ENCODE measurements at regions not wholly inside any gene's neighbourhood (a gene's known extent, or its start where the extent isn't known, plus 50 kb on each side); places are given as distances from the start of the nearest gene placed in this dataset.
"Not testable (repeated sequence)": the region's sequence is repeated elsewhere in the genome, so short reads cannot be mapped to it uniquely, and the experiment has no call there.

- Histone ChIP-seq H3K27ac (ENCODE audit: low read length) (no peak overlapping the region), H3K4me1 (ENCODE audit: control insufficient read depth, insufficient read depth, low read length) (no peaks in the 10 kb centered on the region), H3K4me3 (ENCODE audit: low read length) (no peak overlapping the region), H3K9me3 (ENCODE audit: control insufficient read depth, insufficient read depth, low read length) (no peaks in the 10 kb centered on the region), H3K36me3 (ENCODE audit: control insufficient read depth, insufficient read depth, low read length) (no peaks in the 10 kb centered on the region), H3K27me3 (ENCODE audit: control insufficient read depth, insufficient read depth, low read length) (no peaks in the 10 kb centered on the region)
- DNase-seq (ENCODE audit: low read depth, low spot score) = no peak
- no CpG with 5 or more reads among the region's 3 CpGs for WGBS (ENCODE audit: insufficient coverage, insufficient read length)
These were observed 230.8 kb downstream of the TFAP2B start for GRCh38 chr6:51049288-51049982.

GRCh38 chr6:51049983-51050877 lies 231.6 kb downstream of the TFAP2B start:
- Histone ChIP-seq H3K4me1 (ENCODE audit: control insufficient read depth, insufficient read depth, low read length) (no peaks in the 10 kb centered on the region), H3K27me3 (ENCODE audit: control insufficient read depth, insufficient read depth, low read length) (no peaks in the 10 kb centered on the region), H3K36me3 (ENCODE audit: control insufficient read depth, insufficient read depth, low read length) (no peaks in the 10 kb centered on the region), H3K4me3 (ENCODE audit: low read length) (no peak overlapping the region), H3K27ac (ENCODE audit: low read length) (no peak overlapping the region), H3K9me3 (ENCODE audit: control insufficient read depth, insufficient read depth, low read length) (no peaks in the 10 kb centered on the region)
- no peak for DNase-seq (ENCODE audit: low read depth, low spot score)
- WGBS (ENCODE audit: insufficient coverage, insufficient read length) = no CpG with 5 or more reads among the region's 2 CpGs

- not testable (repeated sequence) for H3K27ac ChIP-seq (ENCODE audit: low read length); DNase-seq (ENCODE audit: low read depth, low spot score); H3K4me3 ChIP-seq (ENCODE audit: low read length); H3K4me1 ChIP-seq (ENCODE audit: control insufficient read depth, insufficient read depth, low read length); H3K27me3 ChIP-seq (ENCODE audit: control insufficient read depth, insufficient read depth, low read length); H3K9me3 ChIP-seq (ENCODE audit: control insufficient read depth, insufficient read depth, low read length); H3K36me3 ChIP-seq (ENCODE audit: control insufficient read depth, insufficient read depth, low read length)
- WGBS (ENCODE audit: insufficient coverage, insufficient read length) = no CpG with 5 or more reads among the region's 2 CpGs
These were observed 234.0 kb downstream of the TFAP2B start for GRCh38 chr6:51052716-51053115.

DNA sequence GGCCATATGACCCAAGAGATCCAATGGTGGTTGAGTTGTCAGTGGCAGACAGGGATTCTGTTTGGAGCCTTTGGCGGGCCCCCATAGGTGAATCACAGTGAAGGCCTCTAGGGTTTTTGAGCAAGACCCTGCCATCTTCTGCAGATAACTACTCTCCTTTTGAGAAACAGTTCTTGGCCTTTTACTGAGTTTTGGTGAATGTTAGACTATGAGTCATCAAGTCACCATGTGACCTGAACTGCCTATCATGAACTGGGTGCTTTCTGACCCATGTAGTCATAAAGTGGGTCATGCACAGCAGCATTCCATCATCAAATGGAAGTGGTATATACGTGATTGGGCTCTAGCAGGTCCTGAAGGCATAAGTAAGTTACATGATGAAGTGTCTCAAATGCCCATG lies 236.6 kb downstream of the TFAP2B start:
- H3K9me3 ChIP-seq (ENCODE audit: control insufficient read depth, insufficient read depth, low read length); H3K4me1 ChIP-seq (ENCODE audit: control insufficient read depth, insufficient read depth, low read length); DNase-seq (ENCODE audit: low read depth, low spot score); H3K27me3 ChIP-seq (ENCODE audit: control insufficient read depth, insufficient read depth, low read length); H3K27ac ChIP-seq (ENCODE audit: low read length); H3K4me3 ChIP-seq (ENCODE audit: low read length); H3K36me3 ChIP-seq (ENCODE audit: control insufficient read depth, insufficient read depth, low read length): not testable (repeated sequence)
- no CpG with 5 or more reads among the region's 2 CpGs for WGBS (ENCODE audit: insufficient coverage, insufficient read length)

DNA sequence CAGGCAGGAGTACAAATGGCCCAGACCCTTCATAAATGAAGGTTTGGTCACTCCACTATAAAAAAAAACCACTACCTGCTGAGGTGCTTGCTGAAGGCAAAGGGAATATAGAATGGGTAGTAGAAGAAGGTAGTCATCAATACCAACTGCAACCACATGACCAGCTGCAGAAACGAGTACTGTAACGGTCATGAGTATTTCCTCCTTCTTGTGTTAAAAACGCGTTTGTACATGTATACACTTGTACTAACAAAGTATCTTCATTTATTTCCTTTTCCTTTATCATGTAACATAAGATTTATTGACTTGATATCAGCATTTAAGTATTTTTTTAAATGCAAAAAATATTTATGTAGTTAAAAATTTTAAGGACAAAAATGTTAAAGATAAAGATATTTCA lies 238.6 kb downstream of the TFAP2B start:
- Histone ChIP-seq H3K4me1 (ENCODE audit: control insufficient read depth, insufficient read depth, low read length) (no peaks in the 10 kb centered on the region), H3K4me3 (ENCODE audit: low read length) (no peak overlapping the region), H3K27me3 (ENCODE audit: control insufficient read depth, insufficient read depth, low read length) (no peaks in the 10 kb centered on the region), H3K27ac (ENCODE audit: low read length) (no peak overlapping the region), H3K9me3 (ENCODE audit: control insufficient read depth, insufficient read depth, low read length) (no peaks in the 10 kb centered on the region), H3K36me3 (ENCODE audit: control insufficient read depth, insufficient read depth, low read length) (no peaks in the 10 kb centered on the region)
- WGBS (ENCODE audit: insufficient coverage, insufficient read length) = no CpG with 5 or more reads among the region's 4 CpGs
- DNase-seq (ENCODE audit: low read depth, low spot score) = no peak

DNA sequence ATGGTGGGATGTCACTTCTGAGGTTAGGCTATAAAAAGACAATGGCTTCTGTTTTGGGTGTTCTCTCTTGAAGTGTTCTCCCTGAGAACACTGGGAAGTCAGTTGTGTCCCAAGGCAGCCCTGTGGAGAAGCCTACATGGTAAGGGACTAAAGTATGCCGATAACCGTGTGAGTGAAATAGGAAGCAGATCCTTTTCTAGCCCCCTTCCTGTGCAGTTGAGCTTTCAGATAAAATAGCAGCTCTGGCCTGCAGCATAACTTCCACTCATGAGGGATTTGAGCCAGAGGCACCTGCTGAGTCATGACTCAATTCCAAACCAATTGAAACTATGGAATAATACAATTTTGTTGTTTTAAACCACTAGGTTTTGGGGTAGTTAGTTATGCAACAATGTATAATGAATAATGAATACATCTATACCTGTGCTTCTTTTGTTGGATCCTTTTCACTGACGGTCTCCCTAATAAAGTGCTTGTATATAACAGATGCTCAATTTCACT lies 241.6 kb downstream of the TFAP2B start:
- Histone ChIP-seq H3K4me3 (ENCODE audit: low read length) (no peak overlapping the region), H3K27ac (ENCODE audit: low read length) (no peak overlapping the region), H3K4me1 (ENCODE audit: control insufficient read depth, insufficient read depth, low read length) (no peaks in the 10 kb centered on the region), H3K9me3 (ENCODE audit: control insufficient read depth, insufficient read depth, low read length) (no peaks in the 10 kb centered on the region), H3K27me3 (ENCODE audit: control insufficient read depth, insufficient read depth, low read length) (no peaks in the 10 kb centered on the region), H3K36me3 (ENCODE audit: control insufficient read depth, insufficient read depth, low read length) (no peaks in the 10 kb centered on the region)
- WGBS (ENCODE audit: insufficient coverage, insufficient read length) = no CpG with 5 or more reads among the region's 3 CpGs
- DNase-seq (ENCODE audit: low read depth, low spot score) = no peak

DNA sequence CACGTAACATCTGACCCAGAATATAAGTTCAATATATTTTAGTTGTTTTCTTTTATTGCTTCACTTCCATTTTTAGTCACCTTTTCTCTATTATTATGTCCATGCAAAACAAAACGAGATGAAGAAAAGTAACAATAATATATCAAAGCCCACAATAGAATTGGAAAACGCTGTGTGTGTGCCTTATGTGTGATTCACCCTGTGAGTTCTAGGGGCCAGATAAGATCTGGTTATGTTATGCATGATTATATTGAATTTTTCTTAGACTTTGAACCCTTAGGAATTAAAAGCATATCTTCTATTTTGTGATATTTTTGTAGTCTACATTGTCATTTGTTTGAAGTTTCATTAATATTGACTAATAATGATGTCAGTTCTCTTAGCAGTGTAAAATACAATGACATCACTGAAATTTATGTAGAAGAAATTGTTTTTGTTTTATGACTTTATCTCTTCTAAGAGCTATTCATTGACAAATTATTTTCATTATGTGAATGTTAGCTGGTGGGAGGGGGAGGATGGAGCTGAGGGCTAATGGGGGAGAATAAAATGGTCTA lies 243.6 kb downstream of the TFAP2B start:
- WGBS (ENCODE audit: insufficient coverage, insufficient read length) = no CpG with 5 or more reads among the region's 3 CpGs
- no peaks in the 10 kb centered on the region for H3K27me3 ChIP-seq (ENCODE audit: control insufficient read depth, insufficient read depth, low read length)
- no peaks in the 10 kb centered on the region for H3K4me1 ChIP-seq (ENCODE audit: control insufficient read depth, insufficient read depth, low read length)
- H3K27ac ChIP-seq (ENCODE audit: low read length) = no peak overlapping the region
- H3K9me3 ChIP-seq (ENCODE audit: control insufficient read depth, insufficient read depth, low read length) = no peaks in the 10 kb centered on the region
- no peak overlapping the region for H3K4me3 ChIP-seq (ENCODE audit: low read length)
- no peak for DNase-seq (ENCODE audit: low read depth, low spot score)
- H3K36me3 ChIP-seq (ENCODE audit: control insufficient read depth, insufficient read depth, low read length) = no peaks in the 10 kb centered on the region

- WGBS (ENCODE audit: insufficient coverage, insufficient read length) = no CpG with 5 or more reads among the region's 3 CpGs
These were observed 259.3 kb downstream of the TFAP2B start for GRCh38 chr6:51077821-51078518.

DNA sequence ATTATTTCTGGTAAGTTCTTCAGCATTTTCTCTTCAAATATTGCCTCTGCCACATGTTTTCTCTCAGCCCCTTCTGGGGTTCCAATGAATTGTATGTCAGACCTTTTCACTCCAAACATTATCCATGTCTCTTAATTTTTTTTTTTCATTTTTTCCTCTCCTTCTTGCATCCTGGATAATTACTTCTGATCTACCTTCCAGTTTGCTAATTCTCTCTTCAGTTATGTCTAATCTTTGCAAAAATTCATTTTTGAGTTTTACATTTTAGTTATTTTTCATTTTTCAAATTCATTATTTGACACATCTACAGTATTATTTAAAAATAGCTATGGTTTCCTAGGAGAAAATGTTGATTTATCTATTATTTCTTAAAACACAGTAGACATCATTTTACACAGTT lies 271.7 kb downstream of the TFAP2B start:
- H3K9me3 ChIP-seq (ENCODE audit: control insufficient read depth, insufficient read depth, low read length) = no peaks in the 10 kb centered on the region
- no peak for DNase-seq (ENCODE audit: low read depth, low spot score)
- no peak overlapping the region for H3K4me3 ChIP-seq (ENCODE audit: low read length)
- no peak overlapping the region for H3K27ac ChIP-seq (ENCODE audit: low read length)
- H3K4me1 ChIP-seq (ENCODE audit: control insufficient read depth, insufficient read depth, low read length) = no peaks in the 10 kb centered on the region
- H3K27me3 ChIP-seq (ENCODE audit: control insufficient read depth, insufficient read depth, low read length) = no peaks in the 10 kb centered on the region
- no peaks in the 10 kb centered on the region for H3K36me3 ChIP-seq (ENCODE audit: control insufficient read depth, insufficient read depth, low read length)

More at GRCh38 chr6:51077821-51078518, 259.3 kb downstream of the TFAP2B start:
- H3K36me3 ChIP-seq (ENCODE audit: control insufficient read depth, insufficient read depth, low read length) = no peaks in the 10 kb centered on the region
- H3K27me3 ChIP-seq (ENCODE audit: control insufficient read depth, insufficient read depth, low read length) = no peaks in the 10 kb centered on the region
- no peak for DNase-seq (ENCODE audit: low read depth, low spot score)
- no peaks in the 10 kb centered on the region for H3K4me1 ChIP-seq (ENCODE audit: control insufficient read depth, insufficient read depth, low read length)
- no peaks in the 10 kb centered on the region for H3K9me3 ChIP-seq (ENCODE audit: control insufficient read depth, insufficient read depth, low read length)
- H3K27ac ChIP-seq (ENCODE audit: low read length) = no peak overlapping the region
- H3K4me3 ChIP-seq (ENCODE audit: low read length) = no peak overlapping the region

- no peaks in the 10 kb centered on the region for H3K4me1 ChIP-seq (ENCODE audit: control insufficient read depth, insufficient read depth, low read length)
- no CpG with 5 or more reads among the region's 3 CpGs for WGBS (ENCODE audit: insufficient coverage, insufficient read length)
- DNase-seq (ENCODE audit: low read depth, low spot score) = no peak
- H3K9me3 ChIP-seq (ENCODE audit: control insufficient read depth, insufficient read depth, low read length) = no peaks in the 10 kb centered on the region
- no peaks in the 10 kb centered on the region for H3K36me3 ChIP-seq (ENCODE audit: control insufficient read depth, insufficient read depth, low read length)
- no peak overlapping the region for H3K4me3 ChIP-seq (ENCODE audit: low read length)
- H3K27me3 ChIP-seq (ENCODE audit: control insufficient read depth, insufficient read depth, low read length) = no peaks in the 10 kb centered on the region
- H3K27ac ChIP-seq (ENCODE audit: low read length) = no peak overlapping the region
These were observed 275.2 kb downstream of the TFAP2B start for GRCh38 chr6:51093871-51094270.

Measured in iPS DF 6.9 (cell line).